Globus pallidus (tissue), 1 donor: ENCODE measurements at regions not wholly inside any gene's neighbourhood (a gene's known extent, or its start where the extent isn't known, plus 50 kb on each side); places are given as distances from the start of the nearest gene placed in this dataset.
"Not testable (repeated sequence)": the region's sequence is repeated elsewhere in the genome, so short reads cannot be mapped to it uniquely, and the experiment has no call there.

Source experiments
- DNase-seq: peaks from one replicate; pipeline ENCODE4 v3.0.0-alpha.2; 2015; ENCODE audit warnings: low spot score

GRCh38 chr20:5492937-5493336 lies 117.9 kb downstream of the GPCPD1 start:
- no peak for DNase-seq

GRCh38 chr20:5491455-5491854 lies 119.4 kb downstream of the GPCPD1 start:
- no peak for DNase-seq

- no peak for DNase-seq
Measured at GRCh38 chr20:5489601-5490000, 121.2 kb downstream of the GPCPD1 start.

GRCh38 chr20:5488823-5489222 lies 122.0 kb downstream of the GPCPD1 start:
- DNase-seq, result no peak

GRCh38 chr20:5486377-5487054 lies 124.3 kb downstream of the GPCPD1 start:
- no peak for DNase-seq

GRCh38 chr20:5484926-5485325 lies 125.9 kb downstream of the GPCPD1 start:
- DNase-seq, result no peak

GRCh38 chr20:5484346-5484745 lies 126.5 kb downstream of the GPCPD1 start:
- DNase-seq, result no peak

GRCh38 chr20:5482791-5483190 lies 128.0 kb downstream of the GPCPD1 start:
- no peak for DNase-seq

- DNase-seq, result no peak
Measured at GRCh38 chr20:5481872-5482271, 128.9 kb downstream of the GPCPD1 start.

GRCh38 chr20:5480824-5481600 lies 129.8 kb downstream of the GPCPD1 start:
- DNase-seq, result no peak

GRCh38 chr20:5474646-5475550 lies 135.9 kb downstream of the GPCPD1 start:
- DNase-seq, result peak; percentile 9

GRCh38 chr20:5471866-5472265 lies 138.9 kb downstream of the GPCPD1 start:
- DNase-seq, result not testable (repeated sequence)

- no peak for DNase-seq
Measured at GRCh38 chr20:5471368-5471767, 139.4 kb downstream of the GPCPD1 start.

- no peak for DNase-seq
Measured at GRCh38 chr20:5470943-5471342, 139.9 kb downstream of the GPCPD1 start.

- no peak for DNase-seq
Measured at GRCh38 chr20:5470458-5470857, 140.3 kb downstream of the GPCPD1 start.

GRCh38 chr20:5469111-5469510 lies 141.7 kb downstream of the GPCPD1 start:
- DNase-seq, result no peak

- no peak for DNase-seq
Measured at GRCh38 chr20:5467086-5467485, 143.7 kb downstream of the GPCPD1 start.

- no peak for DNase-seq
Measured at GRCh38 chr20:5465604-5465927, 145.2 kb downstream of the GPCPD1 start.

GRCh38 chr20:5464901-5465603 lies 145.8 kb downstream of the GPCPD1 start:
- DNase-seq, result no peak

GRCh38 chr20:5463007-5463686 lies 146.4 kb upstream of the PROKR2 start:
- no peak for DNase-seq

- not testable (repeated sequence) for DNase-seq
Measured at GRCh38 chr20:5453745-5454144, 137.0 kb upstream of the PROKR2 start.
